ENCODE measurements at regions not wholly inside any gene's neighbourhood (a gene's known extent, or its start where the extent isn't known, plus 50 kb on each side); places are given as distances from the start of the nearest gene placed in this dataset.

- TF ChIP-seq PRDM6 (tag by site-specific recombination; IDR thresholded peaks at IDR 0.05), result no peak
- TF ChIP-seq ZSCAN23 (tag by site-specific recombination; IDR thresholded peaks at IDR 0.05), result no peak
- TF ChIP-seq ZNF664 (tag by site-specific recombination; IDR thresholded peaks at IDR 0.05), result no peak
- TF ChIP-seq ZNF521 (tag by site-specific recombination; IDR thresholded peaks at IDR 0.05), result no peak
Observed at GRCh38 chr20:60363698-60364097, 405.5 kb downstream of the CDH26 start (continued).

- no peak for TF ChIP-seq TSHZ1 (tag by site-specific recombination; IDR thresholded peaks at IDR 0.05; ENCODE audit: borderline replicate concordance)
- no peak for TF ChIP-seq ZBTB8A (tag by site-specific recombination; IDR thresholded peaks at IDR 0.05)
- no peak for TF ChIP-seq ZNF664 (tag by site-specific recombination; IDR thresholded peaks at IDR 0.05)
- no peak for TF ChIP-seq SALL2 (tag by site-specific recombination; IDR thresholded peaks at IDR 0.05; ENCODE audit: borderline replicate concordance)
- TF ChIP-seq ZNF501 (tag by site-specific recombination; IDR thresholded peaks at IDR 0.05), result no peak
- no peak for TF ChIP-seq SP7 (tag by site-specific recombination; IDR thresholded peaks at IDR 0.05)
- no peak for TF ChIP-seq ZNF362 (tag by site-specific recombination; IDR thresholded peaks at IDR 0.05)
- TF ChIP-seq ZNF175 (tag by site-specific recombination; IDR thresholded peaks at IDR 0.05), result no peak
- no peak for TF ChIP-seq HOXA7 (CRISPR knock-in tag; IDR thresholded peaks at IDR 0.05; ENCODE audit: borderline replicate concordance)
- TF ChIP-seq OSR2 (tag by site-specific recombination; IDR thresholded peaks at IDR 0.05), result no peak
- no peak for TF ChIP-seq ZIC2 (tag by site-specific recombination; IDR thresholded peaks at IDR 0.05)
- TF ChIP-seq ZNF768 (tag by site-specific recombination; IDR thresholded peaks at IDR 0.05), result no peak
- TF ChIP-seq ZNF146 (tag by site-specific recombination; IDR thresholded peaks at IDR 0.05), result no peak
- no peak for TF ChIP-seq GFI1B (tag by site-specific recombination; IDR thresholded peaks at IDR 0.05)
- TF ChIP-seq ZNF677 (tag by site-specific recombination; IDR thresholded peaks at IDR 0.05), result no peak
- no peaks in the 10 kb centered on the region for H3K9me3 ChIP-seq (ENCODE audit: control insufficient read depth, insufficient read depth, low read depth, low read length)
- POLR2A ChIA-PET, result no interaction called here
- H3K27ac ChIP-seq (ENCODE audit: extremely low read depth, low read depth, low read length), result no peak overlapping the region
- H3K36me3 ChIP-seq (ENCODE audit: control insufficient read depth in 2 of 2, insufficient read depth in 1 of 2, low read length in 2 of 2), result no peaks in the 10 kb centered on the region
- H3K4me3 ChIP-seq (ENCODE audit: low read depth, low read length), result no peak overlapping the region
- CTCF ChIA-PET, result interaction anchor here (0.5 to 0.6 kb wide), 2 partner anchors 147 to 152 kb away, joined by 3 read pairs; no protein-coding TSS in a partner anchor
- no peaks in the 10 kb centered on the region for H3K4me1 ChIP-seq (ENCODE audit: control insufficient read depth, insufficient read depth, low read length)
Observed at GRCh38 chr20:60365064-60365666, 406.9 kb downstream of the CDH26 start.

- ChIA-PET CTCF (interaction anchor here (0.9 kb wide), 1 partner anchor 98 kb away, joined by 4 read pairs; no protein-coding TSS in a partner anchor), POLR2A (no interaction called here)
Observed at GRCh38 chr20:60365882-60366281, 407.7 kb downstream of the CDH26 start.

More at GRCh38 chr20:60365882-60366281, 407.7 kb downstream of the CDH26 start:
- no peak for TF ChIP-seq ZSCAN4 (tag by site-specific recombination; IDR thresholded peaks at IDR 0.05)
- TF ChIP-seq ZNF280D (tag by site-specific recombination; IDR thresholded peaks at IDR 0.05), result no peak
- Histone ChIP-seq H3K27ac (ENCODE audit: extremely low read depth, low read depth, low read length) (no peak overlapping the region), H3K36me3 (ENCODE audit: control insufficient read depth in 2 of 2, insufficient read depth in 1 of 2, low read length in 2 of 2) (no peaks in the 10 kb centered on the region), H3K9me3 (ENCODE audit: control insufficient read depth, insufficient read depth, low read depth, low read length) (no peaks in the 10 kb centered on the region), H3K4me1 (ENCODE audit: control insufficient read depth, insufficient read depth, low read length) (no peaks in the 10 kb centered on the region), H3K4me3 (ENCODE audit: low read depth, low read length) (no peak overlapping the region)

Measured in HEK293 (cell line).